DOHH2 (cell line): ENCODE measurements at regions not wholly inside any gene's neighbourhood (a gene's known extent, or its start where the extent isn't known, plus 50 kb on each side); places are given as distances from the start of the nearest gene placed in this dataset.

ENCODE experiments used
- CTCF ChIP-seq: fragments of 200-600 bp; sonication (generic); IDR thresholded peaks from one replicate; pipeline ENCODE4 v1.5.1; 2014; ENCODE audit warnings: antibody characterized with exemption, mild to moderate bottlenecking, low read depth, low read length; ENCODE audit not compliant: poor library complexity, severe bottlenecking
- EZH2phosphoT487 ChIP-seq: fragments of 200-600 bp; sonication (generic); IDR thresholded peaks from 2 replicates; pipeline ENCODE4 v1.6.1; 2017; ENCODE audit warnings: borderline replicate concordance, mild to moderate bottlenecking, antibody characterized with exemption, low read length, moderate library complexity, mixed read lengths

DNA sequence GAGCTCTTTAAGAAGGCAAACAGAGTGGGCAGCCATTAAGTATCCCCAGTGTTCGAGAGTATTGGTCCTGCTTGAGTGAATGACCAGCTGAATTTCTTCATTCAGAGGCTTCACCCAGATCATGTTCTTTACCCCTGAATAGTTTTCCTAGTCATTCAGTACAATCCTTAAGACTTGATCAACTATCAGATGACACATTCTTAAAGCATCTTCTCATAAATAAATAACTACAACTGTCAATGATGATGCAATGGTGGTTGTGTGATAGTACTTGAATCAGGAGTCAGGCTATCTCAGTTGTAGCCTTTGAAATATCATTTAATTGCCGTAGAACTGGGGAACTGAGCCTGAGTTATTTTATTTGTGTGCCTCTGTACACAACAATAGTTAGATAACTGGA, 416.8 kb upstream of the CCL2 start:
- TF ChIP-seq CTCF (no peak), EZH2phosphoT487 (no peak)
